Epithelial cell of esophagus (primary cell): ENCODE measurements at regions not wholly inside any gene's neighbourhood (a gene's known extent, or its start where the extent isn't known, plus 50 kb on each side); places are given as distances from the start of the nearest gene placed in this dataset.

Source experiments
- DNase-seq: peaks from one replicate; pipeline ENCODE4 v3.0.0; 2010; ENCODE audit warnings: low read depth
- H3K4me3 ChIP-seq: 2 replicates; pipeline ENCODE4 v1.5.1; 2011; ENCODE audit warnings: mild to moderate bottlenecking, low read length, control low read depth
- TF ChIP-seq, protein P1 (sequence below): IDR thresholded peaks from 2 replicates; pipeline ENCODE4 v1.5.1; 2011; ENCODE audit warnings: low read depth, mild to moderate bottlenecking, low read length, control low read depth, inconsistent platforms; ENCODE audit not compliant: insufficient read depth; ENCODE audit errors: missing control alignments

DNA sequence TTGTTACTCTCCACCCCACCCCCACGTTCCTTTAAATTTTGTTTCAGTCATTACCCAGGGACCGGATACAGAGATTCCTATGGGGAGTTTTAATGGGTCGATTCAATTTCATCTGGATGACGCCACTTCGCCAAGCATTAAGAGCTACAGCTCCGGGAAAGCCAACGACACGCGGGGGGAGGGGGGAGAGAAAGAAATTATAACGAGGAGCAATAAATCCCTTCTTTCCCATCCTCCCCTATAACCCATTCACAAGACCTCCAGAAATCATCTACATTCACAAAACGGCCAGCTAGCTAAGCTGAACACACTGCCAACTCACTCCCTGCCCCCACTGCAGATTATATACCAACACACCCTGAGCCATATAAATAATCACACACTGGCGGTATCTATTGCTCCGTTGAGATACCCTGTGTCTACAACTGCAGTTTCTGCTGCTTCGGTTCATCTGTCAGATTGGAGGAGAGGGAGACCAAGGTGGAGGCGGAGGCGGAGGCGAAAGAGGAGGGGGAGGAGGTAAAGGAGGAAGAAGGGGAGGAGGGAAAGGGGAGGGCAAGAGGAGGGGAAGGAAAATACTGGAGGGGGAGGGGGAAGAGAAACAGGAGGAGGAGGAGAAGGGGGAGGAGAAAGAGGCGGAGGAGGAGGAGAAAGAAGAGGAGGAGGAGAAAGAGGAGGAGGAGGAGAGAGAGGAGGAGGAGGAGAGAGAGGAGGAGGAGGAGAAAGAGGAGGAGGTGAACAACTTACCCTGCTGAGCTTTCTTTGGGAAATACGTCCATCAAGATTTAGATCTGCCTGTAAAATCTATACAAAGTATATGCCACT lies 113.9 kb upstream of the VAMP7 start:
- peak; percentile 81 for DNase-seq

DNA sequence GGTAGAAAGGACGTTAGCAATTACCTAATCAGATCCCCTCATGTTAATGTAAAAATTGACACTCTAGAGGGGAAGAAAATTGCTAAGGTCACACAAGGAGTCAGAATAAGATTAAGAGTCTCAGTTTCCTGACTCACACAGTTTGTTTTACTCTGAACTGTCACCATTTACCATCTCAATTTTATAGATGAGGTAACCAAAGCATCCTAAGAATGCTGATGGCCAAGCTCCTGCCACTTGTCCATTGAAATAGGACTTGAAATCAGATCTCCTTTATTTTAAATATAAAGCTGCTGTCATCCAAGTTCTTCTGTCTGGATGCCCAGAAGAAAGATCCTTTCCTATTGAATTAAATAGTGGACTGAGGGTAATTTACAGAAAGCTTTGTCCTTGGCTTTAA lies 114.8 kb upstream of the VAMP7 start:
- TF ChIP-seq, protein P1, sequence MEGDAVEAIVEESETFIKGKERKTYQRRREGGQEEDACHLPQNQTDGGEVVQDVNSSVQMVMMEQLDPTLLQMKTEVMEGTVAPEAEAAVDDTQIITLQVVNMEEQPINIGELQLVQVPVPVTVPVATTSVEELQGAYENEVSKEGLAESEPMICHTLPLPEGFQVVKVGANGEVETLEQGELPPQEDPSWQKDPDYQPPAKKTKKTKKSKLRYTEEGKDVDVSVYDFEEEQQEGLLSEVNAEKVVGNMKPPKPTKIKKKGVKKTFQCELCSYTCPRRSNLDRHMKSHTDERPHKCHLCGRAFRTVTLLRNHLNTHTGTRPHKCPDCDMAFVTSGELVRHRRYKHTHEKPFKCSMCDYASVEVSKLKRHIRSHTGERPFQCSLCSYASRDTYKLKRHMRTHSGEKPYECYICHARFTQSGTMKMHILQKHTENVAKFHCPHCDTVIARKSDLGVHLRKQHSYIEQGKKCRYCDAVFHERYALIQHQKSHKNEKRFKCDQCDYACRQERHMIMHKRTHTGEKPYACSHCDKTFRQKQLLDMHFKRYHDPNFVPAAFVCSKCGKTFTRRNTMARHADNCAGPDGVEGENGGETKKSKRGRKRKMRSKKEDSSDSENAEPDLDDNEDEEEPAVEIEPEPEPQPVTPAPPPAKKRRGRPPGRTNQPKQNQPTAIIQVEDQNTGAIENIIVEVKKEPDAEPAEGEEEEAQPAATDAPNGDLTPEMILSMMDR = no peak
- no peak overlapping the region for H3K4me3 ChIP-seq
- no peak for DNase-seq

More for the DNA sequence above, 113.9 kb upstream of the VAMP7 start:
- peak overlapping the region; percentile 57 for H3K4me3 ChIP-seq
- TF ChIP-seq, protein P1 = no peak

DNA sequence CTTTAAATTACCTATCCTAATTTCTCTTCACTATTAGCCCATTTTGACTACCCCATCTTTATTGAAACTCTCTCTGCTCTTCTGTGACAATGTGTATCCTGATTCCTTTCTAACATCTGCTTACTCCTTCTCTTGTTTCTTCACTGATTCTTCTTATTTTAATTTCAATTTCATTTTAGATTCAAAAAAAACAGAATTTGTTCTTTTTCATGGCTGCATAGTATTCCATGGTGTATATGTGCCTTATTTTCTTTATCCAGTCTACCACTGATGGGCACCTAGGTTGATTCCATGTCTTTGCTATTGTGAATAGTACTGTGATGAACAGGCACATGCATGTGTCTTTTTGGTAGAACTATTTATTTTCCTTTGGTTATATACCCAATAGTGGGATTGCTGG lies 120.0 kb upstream of the VAMP7 start:
- DNase-seq = no peak
- H3K4me3 ChIP-seq = no peak overlapping the region
- TF ChIP-seq, protein P1 = no peak

DNA sequence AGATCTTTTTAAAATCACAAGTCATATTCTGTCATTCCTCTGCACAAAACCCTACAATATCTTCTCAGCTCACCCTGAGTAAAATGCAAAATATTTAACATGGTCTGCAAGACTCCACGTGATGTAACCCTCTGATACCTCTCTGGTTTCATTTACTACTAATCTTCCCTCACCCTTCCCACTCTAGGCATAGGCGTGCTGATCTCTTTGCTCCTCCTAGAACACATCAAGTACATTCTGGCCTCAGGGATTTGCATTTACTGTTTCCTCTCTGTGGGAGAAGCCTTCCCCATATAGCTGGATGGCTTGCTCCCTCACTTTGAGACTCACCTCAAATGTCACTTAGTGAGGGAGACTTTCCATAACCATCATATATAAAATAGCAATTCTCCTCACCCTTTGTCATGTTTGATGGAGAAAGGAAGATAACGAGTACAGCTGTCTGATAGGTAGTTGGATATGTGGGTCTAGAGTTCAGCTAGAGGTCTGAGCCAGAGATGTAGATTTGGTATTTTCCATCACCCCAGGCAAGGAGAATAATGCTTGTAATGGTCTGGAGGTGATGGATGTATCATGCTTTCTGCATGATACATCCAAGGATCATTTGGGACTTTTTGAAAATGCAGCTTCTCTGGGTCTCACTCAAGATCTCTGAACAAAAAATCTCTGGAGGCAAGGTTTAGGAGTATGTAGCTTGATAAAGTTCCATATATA lies 123.9 kb upstream of the VAMP7 start:
- TF ChIP-seq, protein P1 = no peak
- no peak for DNase-seq
- no peak overlapping the region for H3K4me3 ChIP-seq

DNA sequence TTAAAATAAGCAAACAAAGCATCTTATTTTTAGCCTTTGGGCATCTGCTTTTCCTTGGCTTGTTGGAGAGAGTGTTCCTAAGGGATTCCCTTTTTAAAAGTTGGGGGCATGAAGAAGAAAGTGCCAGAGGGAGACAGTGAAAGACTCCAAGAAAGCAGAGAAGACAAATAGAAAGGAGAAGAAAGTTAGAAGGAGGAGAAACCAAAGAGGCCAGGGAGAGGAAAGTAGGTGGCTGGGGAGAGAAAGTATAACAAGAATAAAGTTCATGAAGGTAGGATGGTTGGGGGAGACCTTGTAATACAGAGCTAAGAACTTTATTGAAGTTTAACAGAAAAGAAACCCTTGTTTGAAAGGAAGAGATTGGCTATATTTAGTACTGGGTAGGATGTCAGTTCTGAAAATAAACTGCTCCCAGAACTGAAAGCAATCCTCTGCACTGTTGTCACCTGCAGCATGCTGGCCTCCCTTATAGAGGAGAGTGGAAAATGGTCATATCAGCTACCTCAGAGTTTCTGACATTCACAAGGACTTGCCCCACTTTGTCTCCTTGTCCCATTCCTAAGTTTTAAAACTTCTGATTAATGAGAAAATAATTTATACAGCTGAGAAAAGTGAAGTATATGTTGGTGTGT lies 125.3 kb upstream of the VAMP7 start:
- TF ChIP-seq, protein P1 = no peak
- no peak for DNase-seq

DNA sequence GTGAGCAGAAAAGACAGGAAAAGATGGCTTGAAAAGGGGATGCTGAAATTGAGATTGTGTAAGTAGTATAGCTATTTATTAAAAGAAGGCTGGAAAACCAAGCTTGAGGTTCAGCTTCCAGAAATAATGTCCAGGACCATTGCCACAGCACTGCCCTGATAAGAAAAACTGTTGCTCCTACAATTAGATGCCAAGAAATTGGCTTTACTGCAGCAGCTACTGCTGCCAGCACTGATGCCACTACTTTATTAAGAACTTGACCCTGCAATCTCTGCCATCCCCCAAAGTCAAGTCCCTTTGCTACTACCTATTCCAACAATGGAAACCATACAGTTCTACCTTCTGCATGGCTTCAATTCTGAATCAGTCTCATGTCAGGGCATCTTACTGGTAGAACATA lies 130.0 kb upstream of the VAMP7 start:
- DNase-seq = no peak
- H3K4me3 ChIP-seq = no peak overlapping the region
- TF ChIP-seq, protein P1 = no peak

More for the DNA sequence above, 125.3 kb upstream of the VAMP7 start:
- H3K4me3 ChIP-seq = no peak overlapping the region
